Tibial artery (tissue), 4 donors: ENCODE measurements at regions not wholly inside any gene's neighbourhood (a gene's known extent, or its start where the extent isn't known, plus 50 kb on each side); places are given as distances from the start of the nearest gene placed in this dataset.

Source experiments
- DNase-seq, 2 donors: peaks; one replicate each; pipeline ENCODE4 v3.0.0-alpha.2; 2019
- H3K27ac ChIP-seq, 2 donors: fragments of 200-600 bp; sonication (generic) in 1 of 2; 1 replicate in 1 of 2; 2 replicates in 1 of 2; pipeline ENCODE4 v1.5.1; 2018 to 2019; ENCODE audit warnings: mild to moderate bottlenecking in 1 of 2
- H3K27me3 ChIP-seq, 2 donors: fragments of 200-600 bp; sonication (generic) in 1 of 2; one replicate each; pipeline versions ENCODE4 v1.5.1 to v1.6.0; 2016 to 2019
- H3K36me3 ChIP-seq, 3 donors: fragments of 200-600 bp; sonication (generic) in 2 of 3; one replicate each; pipeline ENCODE4 v1.5.1; 2016 to 2019; ENCODE audit warnings: mild to moderate bottlenecking in 2 of 3
- H3K4me1 ChIP-seq, 4 donors: fragments of 200-600 bp; sonication (generic) in 2 of 4; 1 replicate in 3 of 4; 2 replicates in 1 of 4; pipeline ENCODE4 v1.5.1; 2016 to 2019
- H3K4me3 ChIP-seq, 2 donors: fragments of 200-600 bp; sonication (generic) in 1 of 2; 1 replicate in 1 of 2; 2 replicates in 1 of 2; pipeline ENCODE4 v1.5.1; 2018 to 2019; ENCODE audit warnings: mild to moderate bottlenecking in 2 of 2
- H3K9me3 ChIP-seq, 3 donors: fragments of 200-600 bp; sonication (generic) in 1 of 3; one replicate each; pipeline ENCODE4 v1.5.1; 2016 to 2019
- intact Hi-C: fragments of 100-400 bp; cut with DNase I; formaldehyde crosslinking; loops from one replicate; pipeline ENCODE4 v1.15.0; 2023; ENCODE audit warnings: low total_unique reads
- TF ChIP-seq, protein P1 (sequence below), 2 experiments: fragments of 200-600 bp in 1 of 2; fragments of 450-650 bp in 1 of 2; IDR thresholded peaks; one replicate each; pipeline ENCODE4 v1.5.1; 2017 to 2019; ENCODE audit warnings: antibody characterized with exemption in 2 of 2, mild to moderate bottlenecking in 1 of 2, moderate library complexity in 1 of 2

GRCh38 chr5:179413086-179413690 lies 67.9 kb upstream of the ADAMTS2 start:
- Histone ChIP-seq H3K4me1 (no peaks in the 10 kb centered on the region), H3K9me3 (no peaks in the 10 kb centered on the region), H3K27ac (no peak overlapping the region), H3K4me3 (no peak overlapping the region), H3K27me3 (peaks cover 0 to 37% of the 10 kb centered on the region in 2 donors), H3K36me3 (no peaks in the 10 kb centered on the region)
- TF ChIP-seq, protein P1, sequence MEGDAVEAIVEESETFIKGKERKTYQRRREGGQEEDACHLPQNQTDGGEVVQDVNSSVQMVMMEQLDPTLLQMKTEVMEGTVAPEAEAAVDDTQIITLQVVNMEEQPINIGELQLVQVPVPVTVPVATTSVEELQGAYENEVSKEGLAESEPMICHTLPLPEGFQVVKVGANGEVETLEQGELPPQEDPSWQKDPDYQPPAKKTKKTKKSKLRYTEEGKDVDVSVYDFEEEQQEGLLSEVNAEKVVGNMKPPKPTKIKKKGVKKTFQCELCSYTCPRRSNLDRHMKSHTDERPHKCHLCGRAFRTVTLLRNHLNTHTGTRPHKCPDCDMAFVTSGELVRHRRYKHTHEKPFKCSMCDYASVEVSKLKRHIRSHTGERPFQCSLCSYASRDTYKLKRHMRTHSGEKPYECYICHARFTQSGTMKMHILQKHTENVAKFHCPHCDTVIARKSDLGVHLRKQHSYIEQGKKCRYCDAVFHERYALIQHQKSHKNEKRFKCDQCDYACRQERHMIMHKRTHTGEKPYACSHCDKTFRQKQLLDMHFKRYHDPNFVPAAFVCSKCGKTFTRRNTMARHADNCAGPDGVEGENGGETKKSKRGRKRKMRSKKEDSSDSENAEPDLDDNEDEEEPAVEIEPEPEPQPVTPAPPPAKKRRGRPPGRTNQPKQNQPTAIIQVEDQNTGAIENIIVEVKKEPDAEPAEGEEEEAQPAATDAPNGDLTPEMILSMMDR (IDR thresholded peaks at IDR 0.05), result no peak
- intact Hi-C loops, result no loop called here
- no peak for DNase-seq

DNA sequence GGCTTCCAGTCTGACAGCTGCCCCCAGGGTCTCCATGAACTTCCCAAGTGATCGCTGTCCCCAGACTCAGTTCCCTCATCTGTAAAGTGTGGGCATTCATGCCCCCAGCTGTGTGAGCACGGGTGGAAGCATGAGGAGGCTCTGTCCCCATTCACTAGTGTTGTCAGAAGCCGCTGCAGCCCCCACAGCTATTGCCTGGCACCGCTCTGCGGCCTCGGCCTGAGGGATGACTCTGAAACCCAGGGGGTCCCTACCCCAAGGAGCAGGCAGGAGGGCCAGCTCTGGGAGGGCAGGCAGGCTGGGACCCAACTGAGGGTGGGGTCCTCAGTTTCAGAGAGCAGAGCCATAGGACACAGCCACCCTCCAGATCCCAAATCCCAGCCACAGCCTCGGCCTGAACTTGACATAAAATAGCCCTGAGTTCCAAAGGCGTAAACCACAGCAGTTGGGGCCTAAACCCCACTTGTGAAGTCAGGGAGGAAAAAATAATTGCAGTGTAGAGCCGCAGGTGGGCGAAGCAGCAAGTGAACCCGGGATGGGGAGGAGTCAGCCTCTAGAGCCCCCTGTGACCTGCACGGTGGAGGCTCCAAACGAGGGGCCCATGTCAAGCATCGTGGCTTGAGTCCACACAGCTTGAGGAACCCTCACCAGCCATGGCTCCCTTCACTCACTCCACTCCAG lies 66.0 kb upstream of the ADAMTS2 start:
- TF ChIP-seq, protein P1 (IDR thresholded peaks at IDR 0.05), result no peak
- no peak overlapping the region for H3K4me3 ChIP-seq
- H3K27ac ChIP-seq, result no peak overlapping the region
- DNase-seq, result no peak
- no peaks in the 10 kb centered on the region for H3K36me3 ChIP-seq
- no peaks in the 10 kb centered on the region for H3K4me1 ChIP-seq
- intact Hi-C loops, result no loop called here
- no peaks in the 10 kb centered on the region for H3K9me3 ChIP-seq
- peaks cover 0 to 26% of the 10 kb centered on the region in 2 donors for H3K27me3 ChIP-seq

- Histone ChIP-seq H3K27me3 (peaks cover 0 to 18% of the 10 kb centered on the region in 2 donors), H3K27ac (no peak overlapping the region), H3K4me1 (no peaks in the 10 kb centered on the region), H3K9me3 (no peaks in the 10 kb centered on the region), H3K4me3 (no peak overlapping the region), H3K36me3 (no peaks in the 10 kb centered on the region)
- TF ChIP-seq, protein P1 (IDR thresholded peaks at IDR 0.05), result no peak
- intact Hi-C loops, result no loop called here
- DNase-seq, result no peak
Measured at GRCh38 chr5:179410291-179411160, 65.3 kb upstream of the ADAMTS2 start.

- TF ChIP-seq, protein P1 (IDR thresholded peaks at IDR 0.05), result no peak
- Histone ChIP-seq H3K4me3 (no peak overlapping the region), H3K27me3 (peaks cover 0 to 11% of the 10 kb centered on the region in 2 donors), H3K9me3 (no peaks in the 10 kb centered on the region), H3K36me3 (no peaks in the 10 kb centered on the region), H3K4me1 (no peaks in the 10 kb centered on the region), H3K27ac (no peak overlapping the region)
- no peak for DNase-seq
- intact Hi-C loops, result no loop called here
Measured at GRCh38 chr5:179409806-179410205, 64.5 kb upstream of the ADAMTS2 start.

DNA sequence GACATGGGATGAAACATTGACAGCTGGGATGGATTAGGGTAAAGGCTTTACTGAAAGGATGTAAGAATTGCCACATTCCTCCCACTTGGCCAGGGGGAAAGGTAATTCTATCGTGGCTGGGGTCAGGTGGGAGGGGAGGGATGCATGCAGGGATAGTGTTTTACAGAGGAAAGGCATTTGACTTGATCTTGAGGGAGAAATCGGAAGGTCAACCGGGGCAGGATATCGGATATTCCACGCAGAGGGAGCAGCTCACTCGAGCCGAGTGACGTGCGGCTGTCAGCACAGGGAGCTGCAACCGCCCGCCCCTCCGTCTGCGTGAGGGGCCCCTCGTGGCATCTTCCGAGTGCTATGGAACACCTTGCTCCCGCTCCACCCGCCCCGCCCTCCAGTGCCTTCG lies 63.4 kb upstream of the ADAMTS2 start:
- no peaks in the 10 kb centered on the region for H3K36me3 ChIP-seq
- TF ChIP-seq, protein P1 (IDR thresholded peaks at IDR 0.05), result no peak
- no peak for DNase-seq
- H3K27me3 ChIP-seq, result peaks cover 0 to 2% of the 10 kb centered on the region in 2 donors
- no peaks in the 10 kb centered on the region for H3K4me1 ChIP-seq
- intact Hi-C loops, result no loop called here
- no peak overlapping the region for H3K27ac ChIP-seq
- H3K4me3 ChIP-seq, result no peak overlapping the region
- no peaks in the 10 kb centered on the region for H3K9me3 ChIP-seq
